ENCODE measurements at regions not wholly inside any gene's neighbourhood (a gene's known extent, or its start where the extent isn't known, plus 50 kb on each side); places are given as distances from the start of the nearest gene placed in this dataset.

DNA sequence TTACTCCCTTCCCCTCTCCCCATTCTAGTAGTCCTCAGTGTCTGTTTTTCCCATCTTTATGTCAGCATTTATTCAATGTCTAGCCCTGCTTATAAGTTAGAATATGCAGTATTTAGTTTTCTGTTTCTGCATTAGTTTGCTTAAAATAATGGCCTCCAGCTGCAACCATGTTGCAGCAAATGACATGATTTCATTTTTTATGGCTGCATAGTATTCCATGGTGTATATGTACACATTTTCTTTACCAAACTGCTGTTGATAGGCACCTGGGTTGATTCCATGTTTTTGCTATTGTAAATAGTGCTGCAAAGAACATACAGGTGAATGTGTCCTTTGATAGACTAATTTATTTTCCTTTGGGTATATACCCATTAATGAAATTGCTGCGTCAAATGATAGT is 267.7 kb downstream of the SRGAP2C start:
- TF ChIP-seq POLR2A (IDR thresholded peaks at IDR 0.05; ENCODE audit: low read depth, low read length) (no peak), POLR2AphosphoS5 (IDR thresholded peaks at IDR 0.05; ENCODE audit: low read depth, low read length) (no peak), TAF1 (IDR thresholded peaks at IDR 0.05; ENCODE audit: borderline replicate concordance, low read depth, low read length) (no peak)

Measured in GM12892 (cell line).